ENCODE measurements at regions not wholly inside any gene's neighbourhood (a gene's known extent, or its start where the extent isn't known, plus 50 kb on each side); places are given as distances from the start of the nearest gene placed in this dataset.
"Not testable (repeated sequence)": the region's sequence is repeated elsewhere in the genome, so short reads cannot be mapped to it uniquely, and the experiment has no call there.

GRCh38 chr4:79772510-79772909 lies 300.5 kb downstream of the ANTXR2 start:
- H3K27me3 ChIP-seq (ENCODE audit: control insufficient read depth, insufficient read depth, low read length): no peaks in the 10 kb centered on the region
- no peaks in the 10 kb centered on the region for H3K36me3 ChIP-seq (replicated peaks; ENCODE audit: control insufficient read depth, insufficient read depth, low read length)
- no peak overlapping the region for H3K4me3 ChIP-seq (ENCODE audit: insufficient read depth, low read depth, low read length)
- DNase-seq: no peak

GRCh38 chr4:79764120-79764519 lies 308.9 kb downstream of the ANTXR2 start:
- no peaks in the 10 kb centered on the region for H3K27me3 ChIP-seq (ENCODE audit: control insufficient read depth, insufficient read depth, low read length)
- no peak overlapping the region for H3K4me3 ChIP-seq (ENCODE audit: insufficient read depth, low read depth, low read length)
- no peaks in the 10 kb centered on the region for H3K36me3 ChIP-seq (replicated peaks; ENCODE audit: control insufficient read depth, insufficient read depth, low read length)
- no peak for DNase-seq

- H3K4me3 ChIP-seq (ENCODE audit: insufficient read depth, low read depth, low read length): no peak overlapping the region
- no peaks in the 10 kb centered on the region for H3K27me3 ChIP-seq (ENCODE audit: control insufficient read depth, insufficient read depth, low read length)
- H3K36me3 ChIP-seq (replicated peaks; ENCODE audit: control insufficient read depth, insufficient read depth, low read length): no peaks in the 10 kb centered on the region
- DNase-seq: no peak
These were observed 309.4 kb downstream of the ANTXR2 start for GRCh38 chr4:79763486-79764075.

- DNase-seq: no peak
- Histone ChIP-seq H3K36me3 (replicated peaks; ENCODE audit: control insufficient read depth, insufficient read depth, low read length) (no peaks in the 10 kb centered on the region), H3K4me3 (ENCODE audit: insufficient read depth, low read depth, low read length) (no peak overlapping the region), H3K27me3 (ENCODE audit: control insufficient read depth, insufficient read depth, low read length) (no peaks in the 10 kb centered on the region)
These were observed 313.2 kb downstream of the ANTXR2 start for GRCh38 chr4:79759793-79760192.

DNA sequence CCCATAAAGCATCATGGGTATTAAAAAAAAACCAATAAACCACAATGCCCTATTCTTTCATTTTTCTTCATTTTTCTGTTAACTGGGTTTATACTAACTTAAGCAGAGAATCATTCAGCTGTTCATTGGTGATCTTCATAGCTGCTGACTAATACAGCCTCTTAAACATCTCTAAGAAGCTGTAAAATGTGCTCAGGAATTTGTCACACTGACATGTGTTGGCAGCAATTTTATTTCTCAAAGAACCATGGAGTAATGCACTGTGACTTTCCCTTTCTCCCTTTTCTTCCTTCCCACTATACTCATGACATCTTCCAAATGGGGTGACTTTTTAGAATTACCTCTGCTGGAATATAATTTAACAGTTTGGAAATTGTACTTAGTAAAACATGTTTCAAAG lies 315.4 kb downstream of the ANTXR2 start:
- Histone ChIP-seq H3K36me3 (replicated peaks; ENCODE audit: control insufficient read depth, insufficient read depth, low read length) (no peaks in the 10 kb centered on the region), H3K4me3 (ENCODE audit: insufficient read depth, low read depth, low read length) (no peak overlapping the region), H3K27me3 (ENCODE audit: control insufficient read depth, insufficient read depth, low read length) (no peaks in the 10 kb centered on the region)
- DNase-seq: no peak

- H3K27me3 ChIP-seq (ENCODE audit: control insufficient read depth, insufficient read depth, low read length): no peaks in the 10 kb centered on the region
- H3K36me3 ChIP-seq (replicated peaks; ENCODE audit: control insufficient read depth, insufficient read depth, low read length): no peaks in the 10 kb centered on the region
- DNase-seq: no peak
- H3K4me3 ChIP-seq (ENCODE audit: insufficient read depth, low read depth, low read length): no peak overlapping the region
These were observed 316.7 kb downstream of the ANTXR2 start for GRCh38 chr4:79756140-79756895.

- Histone ChIP-seq H3K27me3 (ENCODE audit: control insufficient read depth, insufficient read depth, low read length) (no peaks in the 10 kb centered on the region), H3K4me3 (ENCODE audit: insufficient read depth, low read depth, low read length) (no peak overlapping the region), H3K36me3 (replicated peaks; ENCODE audit: control insufficient read depth, insufficient read depth, low read length) (no peaks in the 10 kb centered on the region)
- no peak for DNase-seq
These were observed 324.2 kb downstream of the ANTXR2 start for GRCh38 chr4:79748835-79749234.

DNA sequence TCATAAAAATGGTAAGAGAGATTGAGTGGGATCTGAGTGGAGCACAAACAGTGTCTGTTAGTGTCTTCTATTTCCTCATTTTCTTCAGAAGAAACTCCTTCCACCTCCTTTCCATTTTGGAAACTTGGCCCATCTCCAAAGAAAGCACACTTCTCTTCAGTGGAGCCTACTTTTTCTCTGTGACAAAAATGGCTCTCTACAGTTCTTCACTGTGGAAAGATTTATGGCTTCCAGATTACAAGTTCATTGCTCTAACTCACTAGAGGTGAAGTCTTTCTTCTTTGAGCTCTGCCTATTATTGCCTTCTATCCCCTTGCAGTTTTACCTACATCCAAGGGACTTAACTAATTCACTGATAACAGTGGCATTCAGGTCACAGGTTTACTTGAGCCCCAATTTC lies 325.8 kb downstream of the ANTXR2 start:
- Histone ChIP-seq H3K36me3 (replicated peaks; ENCODE audit: control insufficient read depth, insufficient read depth, low read length) (no peaks in the 10 kb centered on the region), H3K27me3 (ENCODE audit: control insufficient read depth, insufficient read depth, low read length) (no peaks in the 10 kb centered on the region), H3K4me3 (ENCODE audit: insufficient read depth, low read depth, low read length) (no peak overlapping the region)
- DNase-seq: no peak

- DNase-seq: no peak
- no peak overlapping the region for H3K4me3 ChIP-seq (ENCODE audit: insufficient read depth, low read depth, low read length)
- no peaks in the 10 kb centered on the region for H3K36me3 ChIP-seq (replicated peaks; ENCODE audit: control insufficient read depth, insufficient read depth, low read length)
- no peaks in the 10 kb centered on the region for H3K27me3 ChIP-seq (ENCODE audit: control insufficient read depth, insufficient read depth, low read length)
These were observed 330.0 kb downstream of the ANTXR2 start for GRCh38 chr4:79743014-79743413.

GRCh38 chr4:79739912-79740311 lies 331.9 kb upstream of the GK2 start:
- no peaks in the 10 kb centered on the region for H3K36me3 ChIP-seq (replicated peaks; ENCODE audit: control insufficient read depth, insufficient read depth, low read length)
- no peaks in the 10 kb centered on the region for H3K27me3 ChIP-seq (ENCODE audit: control insufficient read depth, insufficient read depth, low read length)
- DNase-seq: no peak
- H3K4me3 ChIP-seq (ENCODE audit: insufficient read depth, low read depth, low read length): no peak overlapping the region

- no peak for DNase-seq
- no peak overlapping the region for H3K4me3 ChIP-seq (ENCODE audit: insufficient read depth, low read depth, low read length)
- no peaks in the 10 kb centered on the region for H3K27me3 ChIP-seq (ENCODE audit: control insufficient read depth, insufficient read depth, low read length)
- H3K36me3 ChIP-seq (replicated peaks; ENCODE audit: control insufficient read depth, insufficient read depth, low read length): no peaks in the 10 kb centered on the region
These were observed 315.5 kb upstream of the GK2 start for GRCh38 chr4:79723507-79723906.

- no peak for DNase-seq
- H3K36me3 ChIP-seq (replicated peaks; ENCODE audit: control insufficient read depth, insufficient read depth, low read length): no peaks in the 10 kb centered on the region
- no peaks in the 10 kb centered on the region for H3K27me3 ChIP-seq (ENCODE audit: control insufficient read depth, insufficient read depth, low read length)
- H3K4me3 ChIP-seq (ENCODE audit: insufficient read depth, low read depth, low read length): no peak overlapping the region
These were observed 292.3 kb upstream of the GK2 start for GRCh38 chr4:79700356-79700755.

GRCh38 chr4:79697444-79697843 lies 289.4 kb upstream of the GK2 start:
- Histone ChIP-seq H3K4me3 (ENCODE audit: insufficient read depth, low read depth, low read length) (no peak overlapping the region), H3K27me3 (ENCODE audit: control insufficient read depth, insufficient read depth, low read length) (no peaks in the 10 kb centered on the region), H3K36me3 (replicated peaks; ENCODE audit: control insufficient read depth, insufficient read depth, low read length) (no peaks in the 10 kb centered on the region)
- no peak for DNase-seq

DNA sequence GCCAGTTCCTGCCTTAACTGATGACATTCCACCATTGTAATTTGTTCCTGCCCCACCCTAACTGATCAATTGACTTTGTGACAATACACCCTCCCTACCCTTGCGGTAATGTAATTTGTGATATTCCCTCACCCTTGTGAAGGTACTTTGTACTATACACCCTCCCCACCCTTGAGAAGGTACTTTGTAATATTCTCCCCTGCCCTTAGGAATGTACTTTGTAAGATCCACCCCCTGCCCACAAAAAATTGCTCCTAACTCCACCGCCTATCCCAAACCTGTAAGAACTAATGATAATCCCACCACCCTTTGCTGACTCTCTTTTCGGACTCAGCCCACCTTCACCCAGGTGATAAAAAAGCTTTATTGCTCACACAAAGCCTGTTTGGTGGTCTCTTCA lies 288.5 kb upstream of the GK2 start:
- DNase-seq: not testable (repeated sequence)

GRCh38 chr4:79695848-79696247 lies 287.8 kb upstream of the GK2 start:
- no peaks in the 10 kb centered on the region for H3K27me3 ChIP-seq (ENCODE audit: control insufficient read depth, insufficient read depth, low read length)
- DNase-seq: no peak
- no peaks in the 10 kb centered on the region for H3K36me3 ChIP-seq (replicated peaks; ENCODE audit: control insufficient read depth, insufficient read depth, low read length)
- H3K4me3 ChIP-seq (ENCODE audit: insufficient read depth, low read depth, low read length): no peak overlapping the region

More for the DNA sequence above, 288.5 kb upstream of the GK2 start:
- H3K4me3 ChIP-seq (ENCODE audit: insufficient read depth, low read depth, low read length); H3K27me3 ChIP-seq (ENCODE audit: control insufficient read depth, insufficient read depth, low read length); H3K36me3 ChIP-seq (replicated peaks; ENCODE audit: control insufficient read depth, insufficient read depth, low read length): not testable (repeated sequence)

All from H7 (cell line).